ENCODE measurements at regions not wholly inside any gene's neighbourhood (a gene's known extent, or its start where the extent isn't known, plus 50 kb on each side); places are given as distances from the start of the nearest gene placed in this dataset.
"Not testable (repeated sequence)": the region's sequence is repeated elsewhere in the genome, so short reads cannot be mapped to it uniquely, and the experiment has no call there.

GRCh38 chr12:127162902-127163301 lies 1104.1 kb upstream of the TMEM132C start:
- no peak for DNase-seq

DNA sequence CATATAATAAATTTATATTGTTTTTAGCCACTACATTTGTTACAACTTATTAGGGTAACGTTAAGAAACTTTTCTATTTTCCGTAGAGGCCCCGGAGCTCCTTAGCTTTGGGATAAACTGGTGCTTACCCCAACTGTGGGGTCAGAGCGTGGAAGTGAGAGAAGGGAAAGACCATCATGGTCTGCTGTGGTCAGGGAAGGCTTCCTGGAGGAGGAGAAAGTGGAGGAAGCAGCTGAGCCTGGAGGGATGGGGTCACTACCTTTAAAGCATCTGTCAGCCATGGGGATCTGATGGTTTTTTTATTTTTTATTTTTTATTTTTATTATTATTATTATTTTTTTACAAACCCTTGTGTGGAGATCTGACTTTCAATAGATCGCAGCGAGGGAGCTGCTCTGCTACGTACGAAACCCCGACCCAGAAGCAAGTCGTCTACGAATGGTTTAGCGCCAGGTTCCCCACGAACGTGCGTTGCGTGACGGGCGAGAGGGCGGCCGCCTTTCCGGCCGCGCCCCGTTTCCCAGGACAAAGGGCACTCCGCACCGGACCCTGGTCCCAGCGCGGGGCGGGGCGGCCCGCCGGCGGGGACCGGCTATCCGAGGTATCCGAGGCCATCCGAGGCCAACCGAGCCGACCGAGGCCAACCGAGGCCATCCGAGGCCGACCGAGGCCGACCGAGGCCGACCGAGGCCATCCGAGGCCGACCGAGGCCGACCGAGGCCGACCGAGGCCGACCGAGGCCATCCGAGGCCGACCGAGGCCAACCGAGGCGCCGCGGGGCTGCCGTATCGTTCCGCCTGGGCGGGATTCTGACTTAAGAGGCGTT lies 1101.2 kb upstream of the TMEM132C start:
- peak; percentile 78 for DNase-seq

GRCh38 chr12:127169321-127170181 lies 1097.4 kb upstream of the TMEM132C start:
- no peak for DNase-seq

GRCh38 chr12:127170226-127171180 lies 1096.5 kb upstream of the TMEM132C start:
- DNase-seq = no peak

- no peak for DNase-seq
Measured at GRCh38 chr12:127172861-127173260, 1094.1 kb upstream of the TMEM132C start.

GRCh38 chr12:127173971-127174370 lies 1093.0 kb upstream of the TMEM132C start:
- DNase-seq = not testable (repeated sequence)

GRCh38 chr12:127174881-127175280 lies 1092.1 kb upstream of the TMEM132C start:
- DNase-seq = no peak

DNA sequence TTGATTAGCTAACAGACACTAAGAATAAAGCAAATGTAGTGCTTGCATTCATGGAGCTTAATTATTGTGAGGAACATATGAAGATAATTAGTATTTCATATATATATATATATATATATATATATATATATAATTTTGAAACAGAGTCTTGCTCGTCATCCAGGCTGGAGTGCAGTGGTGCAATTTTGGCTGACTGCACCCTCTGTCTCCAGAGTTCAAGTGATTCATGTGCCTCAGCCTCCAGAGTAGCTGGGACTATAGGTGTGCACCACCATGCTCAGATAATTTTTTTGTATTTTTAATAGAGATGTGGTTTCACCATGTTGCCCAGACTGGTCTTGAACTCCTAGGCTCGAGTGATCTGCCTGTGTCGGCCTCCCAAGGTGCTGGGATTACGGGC lies 1091.6 kb upstream of the TMEM132C start:
- no peak for DNase-seq

- no peak for DNase-seq
Measured at GRCh38 chr12:127176804-127177203, 1090.2 kb upstream of the TMEM132C start.

DNA sequence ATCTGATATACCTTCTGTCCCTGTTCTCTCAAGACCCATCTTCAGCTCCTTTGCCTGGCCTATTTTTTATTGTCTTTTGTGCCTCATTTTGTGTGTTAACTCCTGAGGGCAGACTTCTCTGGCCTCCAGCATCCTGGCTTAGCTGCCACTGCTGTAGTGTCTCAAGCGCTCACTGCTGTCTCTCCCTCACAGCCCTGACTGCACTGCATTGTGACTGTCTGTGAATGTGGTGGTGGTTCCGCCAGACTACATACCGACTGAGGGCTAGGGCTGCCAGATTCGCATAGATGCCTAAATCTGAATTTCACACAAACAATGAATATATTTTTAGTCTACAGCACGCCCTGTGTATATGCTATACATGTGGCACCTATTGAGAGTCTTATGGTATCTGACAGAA lies 1088.9 kb upstream of the TMEM132C start:
- DNase-seq = no peak

DNA sequence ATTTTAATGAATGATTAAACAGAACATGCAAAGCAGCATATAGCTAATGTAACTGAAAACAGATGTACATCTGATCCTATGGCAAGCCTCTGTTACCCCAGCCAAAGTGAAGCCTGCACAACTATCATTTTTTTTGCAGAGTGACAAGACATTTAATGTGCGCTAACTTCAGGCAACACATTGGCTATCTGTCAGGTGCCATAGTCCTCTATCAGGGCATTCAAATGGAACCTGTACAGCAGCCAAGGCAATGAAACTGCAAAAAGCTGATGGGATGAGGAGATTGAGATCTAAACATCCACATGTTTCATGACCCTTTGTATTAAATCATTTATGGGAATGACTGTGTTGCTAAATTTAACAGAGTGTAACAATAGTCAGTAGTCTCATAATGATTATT lies 1088.5 kb upstream of the TMEM132C start:
- no peak for DNase-seq

- no peak for DNase-seq
Measured at GRCh38 chr12:127179176-127179575, 1087.8 kb upstream of the TMEM132C start.

DNA sequence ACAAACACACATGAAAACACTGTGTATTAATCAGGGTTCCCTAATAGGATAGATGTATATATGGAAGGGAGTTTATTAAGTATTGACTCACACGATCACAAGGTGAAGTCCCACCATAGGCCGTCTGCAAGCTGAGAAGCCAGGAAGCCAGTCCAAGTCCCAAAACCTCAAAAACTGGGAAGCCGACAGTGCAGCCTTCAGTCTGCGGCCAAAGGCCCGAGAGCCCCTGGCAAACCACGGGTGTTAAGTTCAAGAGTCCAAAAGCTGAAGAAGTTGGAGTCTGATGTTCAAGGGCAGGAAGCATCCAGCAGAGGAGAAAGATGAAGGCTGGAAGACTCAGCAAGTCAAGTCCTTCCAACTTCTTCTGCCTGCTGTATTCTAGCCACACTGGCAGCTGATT lies 1085.0 kb upstream of the TMEM132C start:
- no peak for DNase-seq

- no peak for DNase-seq
Measured at GRCh38 chr12:127189992-127190391, 1077.0 kb upstream of the TMEM132C start.

GRCh38 chr12:127191129-127191528 lies 1075.8 kb upstream of the TMEM132C start:
- no peak for DNase-seq

DNA sequence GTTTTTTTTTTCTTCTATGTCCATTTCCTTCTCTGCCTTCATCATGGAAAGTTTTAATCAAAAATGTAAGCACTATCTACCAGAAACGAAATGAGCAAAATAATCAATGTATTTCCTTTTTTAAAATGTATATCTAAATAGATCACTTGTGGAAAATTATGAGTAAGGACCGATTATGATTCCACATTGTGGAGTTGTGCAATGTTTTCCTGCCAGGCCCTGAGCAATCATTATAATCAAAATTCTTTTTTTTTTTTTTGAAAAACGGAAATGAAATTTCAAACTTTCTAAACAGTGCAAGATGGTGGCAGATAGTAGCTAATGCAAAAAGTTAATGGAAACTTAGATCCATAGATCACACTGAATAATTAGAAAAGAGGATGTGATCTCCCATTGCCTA lies 1074.6 kb upstream of the TMEM132C start:
- DNase-seq = no peak

DNA sequence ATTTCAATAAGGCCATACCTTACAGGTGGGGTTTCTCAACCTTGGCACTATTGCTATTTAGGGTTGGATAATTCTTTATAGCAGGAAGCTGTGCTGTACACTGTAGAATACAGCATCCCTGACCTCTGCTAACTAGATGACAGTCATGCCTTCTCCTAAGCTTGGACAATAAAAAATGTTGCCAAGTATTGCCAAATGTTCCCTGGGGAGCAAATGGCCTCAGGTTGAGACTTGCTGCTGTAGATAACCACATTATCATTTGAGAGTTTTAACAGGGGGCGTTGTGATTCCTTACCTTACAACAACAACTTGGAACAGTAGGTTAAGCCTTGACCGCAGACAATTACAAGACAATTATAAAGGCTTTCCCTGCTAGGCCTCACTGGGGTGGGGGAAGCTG lies 1073.6 kb upstream of the TMEM132C start:
- DNase-seq = no peak

DNA sequence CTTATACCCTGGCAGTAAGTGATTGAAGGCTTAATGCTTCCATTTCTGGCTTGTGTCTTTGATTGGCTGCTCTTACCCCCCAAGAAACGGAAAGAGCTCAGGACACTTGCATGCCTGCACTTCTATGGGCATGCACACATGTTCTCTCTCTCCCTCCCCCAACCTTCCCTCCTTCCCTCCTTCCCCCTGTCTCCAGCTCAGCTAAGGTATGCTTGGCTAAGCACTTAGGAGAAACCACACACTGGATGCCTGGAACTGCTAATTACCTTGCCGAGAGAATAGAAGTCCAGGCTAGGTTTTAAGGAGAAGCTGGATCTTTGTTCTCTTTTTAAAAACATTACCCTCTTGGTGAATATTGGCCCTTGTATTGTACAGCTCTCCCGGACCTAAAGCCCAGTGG lies 1072.8 kb upstream of the TMEM132C start:
- DNase-seq = no peak

DNA sequence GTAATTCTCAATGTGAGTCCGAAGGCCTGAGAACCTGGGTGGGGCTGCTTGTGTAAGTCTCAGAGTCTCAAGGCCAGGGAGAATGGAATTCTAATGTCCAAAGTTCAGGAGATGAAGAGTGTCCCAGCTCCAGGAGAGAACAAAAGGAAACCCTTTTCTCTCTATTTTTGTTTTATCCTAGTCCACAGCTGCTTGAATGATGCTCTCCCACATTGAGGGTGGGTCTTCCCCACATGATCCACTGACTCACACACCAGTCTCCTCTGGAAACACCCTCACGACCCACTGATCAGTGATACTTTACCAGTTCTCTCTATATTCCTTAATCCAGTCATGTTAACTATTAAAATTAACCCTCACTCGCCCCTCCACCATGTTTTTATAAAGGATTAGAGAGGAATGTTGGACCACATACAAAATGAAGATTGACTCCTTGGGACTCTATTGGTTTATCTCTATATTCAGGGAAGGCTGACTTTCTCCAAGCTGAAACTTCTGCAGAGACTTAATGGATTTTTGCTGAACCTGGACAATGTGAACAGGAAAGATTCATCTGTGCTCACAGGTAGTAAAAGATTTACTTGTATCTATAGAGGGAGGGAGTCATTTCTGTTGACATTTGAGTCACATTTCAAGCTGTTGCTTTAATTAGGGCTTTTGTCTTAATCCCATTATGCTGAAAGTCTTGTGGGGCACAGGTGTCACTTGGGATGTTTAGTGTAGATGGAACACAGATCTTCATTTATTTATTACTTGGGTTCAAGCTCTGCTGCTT lies 1061.0 kb upstream of the TMEM132C start:
- no peak for DNase-seq

GRCh38 chr12:127209318-127209717 lies 1057.7 kb upstream of the TMEM132C start:
- no peak for DNase-seq

GRCh38 chr12:127214186-127214585 lies 1052.8 kb upstream of the TMEM132C start:
- DNase-seq = no peak

DNA sequence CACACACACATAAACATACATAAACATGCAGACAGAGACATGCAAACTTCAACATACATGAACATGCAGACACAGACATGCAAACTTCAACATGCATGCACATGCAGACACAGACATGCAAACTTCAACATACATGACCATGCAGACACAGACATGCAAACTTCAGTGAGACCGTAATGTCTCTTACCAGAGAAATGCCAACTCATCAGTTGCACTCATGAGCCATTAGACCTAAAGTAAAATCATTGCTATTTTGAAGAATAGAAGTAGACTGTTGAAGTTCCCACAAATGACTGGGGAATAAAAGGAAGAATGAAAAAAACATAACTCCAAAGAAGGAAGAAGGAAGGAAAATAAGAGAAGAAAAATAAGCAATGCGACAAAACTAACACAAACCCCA lies 1044.0 kb upstream of the TMEM132C start:
- no peak for DNase-seq

All from NCI-H1105 (cell line).